ENCODE measurements at regions not wholly inside any gene's neighbourhood (a gene's known extent, or its start where the extent isn't known, plus 50 kb on each side); places are given as distances from the start of the nearest gene placed in this dataset.

- Histone ChIP-seq H3K27ac (no peak overlapping the region), H3K4me3 (no peak overlapping the region), H3K27me3 (ENCODE audit: low read depth) (no peaks in the 10 kb centered on the region), H3K4me1 (no peaks in the 10 kb centered on the region), H3K9me3 (no peaks in the 10 kb centered on the region), H3K36me3 (no peaks in the 10 kb centered on the region)
- TF ChIP-seq CTCF (IDR thresholded peaks at IDR 0.05): no peak
- no peak for DNase-seq
- intact Hi-C loops (cut with DNase I): no loop called here
- no peak for ATAC-seq
These were observed 171.1 kb upstream of the SLC7A11 start for GRCh38 chr4:138413273-138413672.

- Histone ChIP-seq H3K27me3 (ENCODE audit: low read depth) (no peaks in the 10 kb centered on the region), H3K4me1 (no peaks in the 10 kb centered on the region), H3K27ac (no peak overlapping the region), H3K9me3 (no peaks in the 10 kb centered on the region), H3K4me3 (no peak overlapping the region), H3K36me3 (no peaks in the 10 kb centered on the region)
- intact Hi-C loops (cut with DNase I): no loop called here
- DNase-seq: no peak
- no peak for ATAC-seq
- TF ChIP-seq CTCF (IDR thresholded peaks at IDR 0.05): no peak
These were observed 170.7 kb upstream of the SLC7A11 start for GRCh38 chr4:138412847-138413246.

GRCh38 chr4:138410266-138410665 lies 168.1 kb upstream of the SLC7A11 start:
- Histone ChIP-seq H3K27ac (no peak overlapping the region), H3K4me3 (no peak overlapping the region), H3K27me3 (ENCODE audit: low read depth) (no peaks in the 10 kb centered on the region), H3K9me3 (no peaks in the 10 kb centered on the region), H3K4me1 (peaks cover 8% of the 10 kb centered on the region), H3K36me3 (no peaks in the 10 kb centered on the region)
- DNase-seq (no peak), ATAC-seq (no peak)
- no peak for TF ChIP-seq CTCF (IDR thresholded peaks at IDR 0.05)
- intact Hi-C loops (cut with DNase I): no loop called here

- intact Hi-C loops (cut with DNase I): no loop called here
- ATAC-seq: no peak
- H3K9me3 ChIP-seq: no peaks in the 10 kb centered on the region
These were observed 167.5 kb upstream of the SLC7A11 start for GRCh38 chr4:138409670-138410069.

GRCh38 chr4:138408758-138409157 lies 166.6 kb upstream of the SLC7A11 start:
- TF ChIP-seq CTCF (IDR thresholded peaks at IDR 0.05): no peak
- ATAC-seq: no peak
- intact Hi-C loops (cut with DNase I): no loop called here
- Histone ChIP-seq H3K4me1 (peaks cover 8% of the 10 kb centered on the region), H3K27ac (no peak overlapping the region), H3K4me3 (no peak overlapping the region), H3K27me3 (ENCODE audit: low read depth) (no peaks in the 10 kb centered on the region), H3K9me3 (no peaks in the 10 kb centered on the region), H3K36me3 (no peaks in the 10 kb centered on the region)
- no peak for DNase-seq

More at GRCh38 chr4:138409670-138410069, 167.5 kb upstream of the SLC7A11 start:
- no peak for DNase-seq
- Histone ChIP-seq H3K27ac (no peak overlapping the region), H3K27me3 (ENCODE audit: low read depth) (no peaks in the 10 kb centered on the region), H3K4me1 (peaks cover 8% of the 10 kb centered on the region), H3K36me3 (no peaks in the 10 kb centered on the region), H3K4me3 (no peak overlapping the region)
- TF ChIP-seq CTCF (IDR thresholded peaks at IDR 0.05): no peak

- no peaks in the 10 kb centered on the region for H3K36me3 ChIP-seq
- ATAC-seq: no peak
- intact Hi-C loops (cut with DNase I): no loop called here
- no peak overlapping the region for H3K27ac ChIP-seq
- TF ChIP-seq CTCF (IDR thresholded peaks at IDR 0.05): no peak
- H3K4me3 ChIP-seq: no peak overlapping the region
- peaks cover 8% of the 10 kb centered on the region for H3K4me1 ChIP-seq
- no peak for DNase-seq
- H3K27me3 ChIP-seq (ENCODE audit: low read depth): no peaks in the 10 kb centered on the region
- no peaks in the 10 kb centered on the region for H3K9me3 ChIP-seq
These were observed 165.2 kb upstream of the SLC7A11 start for GRCh38 chr4:138407329-138407728.

All from lower lobe of right lung (tissue), 2 donors.